ENCODE measurements at regions not wholly inside any gene's neighbourhood (a gene's known extent, or its start where the extent isn't known, plus 50 kb on each side); places are given as distances from the start of the nearest gene placed in this dataset.
A peak's percentile ranks its signal among the peaks of the same experiment; 100 is the strongest.

GRCh38 chr14:98731286-98731685, 540.7 kb downstream of the BCL11B start:
- no peaks in the 10 kb centered on the region for H3K4me1 ChIP-seq (ENCODE audit: control insufficient read depth in 1 of 2, insufficient read depth in 2 of 2, low read length in 2 of 2)
- no CpG with 5 or more reads among the region's 6 CpGs for WGBS (ENCODE audit: extremely low coverage, insufficient coverage, insufficient read length)
- peak overlapping the region; percentile 59 for H2BK12ac ChIP-seq (ENCODE audit: low read length)
- no peaks in the 10 kb centered on the region for H3K9me3 ChIP-seq (ENCODE audit: insufficient read depth, low read depth, low read length)
- no peak overlapping the region for H2AFZ ChIP-seq (ENCODE audit: insufficient read depth, low read length, poor library complexity)
- no peak overlapping the region for H3K9ac ChIP-seq (ENCODE audit: low read length)
- H3K14ac ChIP-seq (ENCODE audit: low read length) = no peak overlapping the region
- no peaks in the 10 kb centered on the region for H3K79me1 ChIP-seq (ENCODE audit: low read length)
- H3K27me3 ChIP-seq (ENCODE audit: insufficient read depth, low read length) = no peaks in the 10 kb centered on the region
- H3K27ac ChIP-seq (ENCODE audit: low read depth, low read length) = no peak overlapping the region
- H4K12ac ChIP-seq (ENCODE audit: low read depth, low read length) = no peak overlapping the region
- no peaks in the 10 kb centered on the region for H3K36me3 ChIP-seq (ENCODE audit: control insufficient read depth in 1 of 2, insufficient read depth in 2 of 2, low read length in 2 of 2)
- no peak overlapping the region for H4K91ac ChIP-seq (ENCODE audit: low read depth, low read length)
- no peak for DNase-seq
- H3K4ac ChIP-seq (ENCODE audit: low read depth, low read length) = no peak overlapping the region
- no peak overlapping the region for H3K23ac ChIP-seq (ENCODE audit: low read length)
- H3K4me2 ChIP-seq (ENCODE audit: low read length) = no peak overlapping the region
- H2BK120ac ChIP-seq (ENCODE audit: insufficient read depth, low read length, poor library complexity) = no peak overlapping the region
- no peak overlapping the region for H3K18ac ChIP-seq (ENCODE audit: low read length)
- H2AK5ac ChIP-seq (ENCODE audit: low read length) = no peak overlapping the region
- H4K8ac ChIP-seq (ENCODE audit: low read depth, low read length) = no peak overlapping the region
- H3K4me3 ChIP-seq (ENCODE audit: low read depth, low read length) = no peak overlapping the region
- no peak overlapping the region for H2BK5ac ChIP-seq (ENCODE audit: low read depth, low read length, poor library complexity)
- no peaks in the 10 kb centered on the region for H3K79me2 ChIP-seq (ENCODE audit: control insufficient read depth, insufficient read depth, low read length, poor library complexity)

GRCh38 chr14:98731701-98732100, 540.3 kb downstream of the BCL11B start:
- Histone ChIP-seq H3K9ac (ENCODE audit: low read length) (no peak overlapping the region), H3K79me1 (ENCODE audit: low read length) (no peaks in the 10 kb centered on the region), H3K23ac (ENCODE audit: low read length) (no peak overlapping the region), H3K27ac (ENCODE audit: low read depth, low read length) (no peak overlapping the region), H3K4me1 (ENCODE audit: control insufficient read depth in 1 of 2, insufficient read depth in 2 of 2, low read length in 2 of 2) (no peaks in the 10 kb centered on the region), H3K36me3 (ENCODE audit: control insufficient read depth in 1 of 2, insufficient read depth in 2 of 2, low read length in 2 of 2) (no peaks in the 10 kb centered on the region), H3K4ac (ENCODE audit: low read depth, low read length) (no peak overlapping the region), H2AK5ac (ENCODE audit: low read length) (no peak overlapping the region), H4K12ac (ENCODE audit: low read depth, low read length) (no peak overlapping the region), H3K79me2 (ENCODE audit: control insufficient read depth, insufficient read depth, low read length, poor library complexity) (no peaks in the 10 kb centered on the region), H4K91ac (ENCODE audit: low read depth, low read length) (no peak overlapping the region), H2BK12ac (ENCODE audit: low read length) (no peak overlapping the region), H2BK5ac (ENCODE audit: low read depth, low read length, poor library complexity) (no peak overlapping the region), H2AFZ (ENCODE audit: insufficient read depth, low read length, poor library complexity) (no peak overlapping the region), H3K14ac (ENCODE audit: low read length) (no peak overlapping the region), H2BK120ac (ENCODE audit: insufficient read depth, low read length, poor library complexity) (no peak overlapping the region), H4K8ac (ENCODE audit: low read depth, low read length) (no peak overlapping the region), H3K9me3 (ENCODE audit: insufficient read depth, low read depth, low read length) (no peaks in the 10 kb centered on the region), H3K4me3 (ENCODE audit: low read depth, low read length) (no peak overlapping the region), H3K4me2 (ENCODE audit: low read length) (no peak overlapping the region), H3K18ac (ENCODE audit: low read length) (no peak overlapping the region), H3K27me3 (ENCODE audit: insufficient read depth, low read length) (no peaks in the 10 kb centered on the region)
- WGBS (ENCODE audit: extremely low coverage, insufficient coverage, insufficient read length) = no CpG with 5 or more reads among the region's 3 CpGs
- no peak for DNase-seq

GRCh38 chr14:98733536-98733935, 538.5 kb downstream of the BCL11B start:
- Histone ChIP-seq H3K4ac (ENCODE audit: low read depth, low read length) (no peak overlapping the region), H2AFZ (ENCODE audit: insufficient read depth, low read length, poor library complexity) (no peak overlapping the region), H3K4me3 (ENCODE audit: low read depth, low read length) (no peak overlapping the region), H3K27ac (ENCODE audit: low read depth, low read length) (no peak overlapping the region), H3K79me1 (ENCODE audit: low read length) (no peaks in the 10 kb centered on the region), H3K79me2 (ENCODE audit: control insufficient read depth, insufficient read depth, low read length, poor library complexity) (no peaks in the 10 kb centered on the region), H4K91ac (ENCODE audit: low read depth, low read length) (no peak overlapping the region), H2BK120ac (ENCODE audit: insufficient read depth, low read length, poor library complexity) (no peak overlapping the region), H3K4me2 (ENCODE audit: low read length) (no peak overlapping the region), H3K9ac (ENCODE audit: low read length) (no peak overlapping the region), H3K18ac (ENCODE audit: low read length) (no peak overlapping the region), H3K36me3 (ENCODE audit: control insufficient read depth in 1 of 2, insufficient read depth in 2 of 2, low read length in 2 of 2) (no peaks in the 10 kb centered on the region), H2BK12ac (ENCODE audit: low read length) (no peak overlapping the region), H4K12ac (ENCODE audit: low read depth, low read length) (no peak overlapping the region), H3K14ac (ENCODE audit: low read length) (no peak overlapping the region), H2AK5ac (ENCODE audit: low read length) (no peak overlapping the region), H3K4me1 (ENCODE audit: control insufficient read depth in 1 of 2, insufficient read depth in 2 of 2, low read length in 2 of 2) (no peaks in the 10 kb centered on the region), H3K27me3 (ENCODE audit: insufficient read depth, low read length) (no peaks in the 10 kb centered on the region), H4K8ac (ENCODE audit: low read depth, low read length) (no peak overlapping the region), H3K23ac (ENCODE audit: low read length) (no peak overlapping the region), H2BK5ac (ENCODE audit: low read depth, low read length, poor library complexity) (no peak overlapping the region), H3K9me3 (ENCODE audit: insufficient read depth, low read depth, low read length) (no peaks in the 10 kb centered on the region)
- no peak for DNase-seq
- WGBS (ENCODE audit: extremely low coverage, insufficient coverage, insufficient read length) = no CpG with 5 or more reads among the region's 3 CpGs

DNA sequence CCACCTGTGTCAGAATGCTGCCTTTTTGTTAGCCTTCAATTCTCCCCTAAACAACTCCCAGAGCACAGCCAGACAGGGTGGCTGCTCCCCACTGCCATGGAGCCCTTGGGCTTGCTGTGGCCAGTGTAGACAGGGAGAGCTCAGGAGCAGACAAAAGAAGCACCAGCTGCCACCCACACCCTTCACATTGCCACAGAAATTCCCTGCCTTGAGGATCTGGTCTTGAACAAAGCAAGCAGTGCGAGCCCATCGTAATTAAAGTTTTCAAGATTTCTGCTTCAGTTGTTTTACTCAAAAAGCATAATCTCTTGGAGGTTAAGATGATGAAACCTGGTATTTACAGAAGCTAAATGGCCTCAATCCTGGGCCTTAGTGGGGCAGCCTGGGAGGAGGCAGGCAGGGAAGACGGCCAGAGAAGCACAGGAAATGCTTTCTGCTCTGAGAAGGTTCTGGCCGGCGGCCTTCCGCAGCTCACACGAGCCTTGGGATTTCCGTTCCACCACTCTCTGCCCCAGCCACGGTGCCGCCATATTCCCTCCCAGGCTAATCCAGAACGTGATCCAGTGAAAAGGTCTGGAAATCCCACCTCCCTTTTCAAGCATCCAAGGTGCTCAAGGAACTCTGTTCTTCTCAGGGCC, 535.2 kb downstream of the BCL11B start:
- no peak overlapping the region for H4K91ac ChIP-seq (ENCODE audit: low read depth, low read length)

More for the DNA sequence above, 535.2 kb downstream of the BCL11B start:
- no peak overlapping the region for H3K4ac ChIP-seq (ENCODE audit: low read depth, low read length)
- no peaks in the 10 kb centered on the region for H3K79me2 ChIP-seq (ENCODE audit: control insufficient read depth, insufficient read depth, low read length, poor library complexity)
- no peak overlapping the region for H2BK120ac ChIP-seq (ENCODE audit: insufficient read depth, low read length, poor library complexity)
- no peaks in the 10 kb centered on the region for H3K9me3 ChIP-seq (ENCODE audit: insufficient read depth, low read depth, low read length)
- H4K8ac ChIP-seq (ENCODE audit: low read depth, low read length) = no peak overlapping the region
- no peak overlapping the region for H3K23ac ChIP-seq (ENCODE audit: low read length)
- H3K4me2 ChIP-seq (ENCODE audit: low read length) = no peak overlapping the region
- H3K27ac ChIP-seq (ENCODE audit: low read depth, low read length) = no peak overlapping the region
- H3K4me3 ChIP-seq (ENCODE audit: low read depth, low read length) = no peak overlapping the region
- no peak overlapping the region for H4K12ac ChIP-seq (ENCODE audit: low read depth, low read length)
- no peak overlapping the region for H3K14ac ChIP-seq (ENCODE audit: low read length)
- H2AK5ac ChIP-seq (ENCODE audit: low read length) = no peak overlapping the region
- no peak overlapping the region for H2AFZ ChIP-seq (ENCODE audit: insufficient read depth, low read length, poor library complexity)
- H3K18ac ChIP-seq (ENCODE audit: low read length) = no peak overlapping the region
- no peak overlapping the region for H3K9ac ChIP-seq (ENCODE audit: low read length)
- DNase-seq = no peak
- H2BK12ac ChIP-seq (ENCODE audit: low read length) = no peak overlapping the region
- no peaks in the 10 kb centered on the region for H3K79me1 ChIP-seq (ENCODE audit: low read length)
- H3K4me1 ChIP-seq (ENCODE audit: control insufficient read depth in 1 of 2, insufficient read depth in 2 of 2, low read length in 2 of 2) = no peaks in the 10 kb centered on the region
- no peak overlapping the region for H2BK5ac ChIP-seq (ENCODE audit: low read depth, low read length, poor library complexity)
- H3K36me3 ChIP-seq (ENCODE audit: control insufficient read depth in 1 of 2, insufficient read depth in 2 of 2, low read length in 2 of 2) = no peaks in the 10 kb centered on the region
- no CpG with 5 or more reads among the region's 11 CpGs for WGBS (ENCODE audit: extremely low coverage, insufficient coverage, insufficient read length)
- no peaks in the 10 kb centered on the region for H3K27me3 ChIP-seq (ENCODE audit: insufficient read depth, low read length)
